Effector memory CD8-positive, alpha-beta T cell (primary cell): ENCODE measurements at regions not wholly inside any gene's neighbourhood (a gene's known extent, or its start where the extent isn't known, plus 50 kb on each side); places are given as distances from the start of the nearest gene placed in this dataset.
"Not testable (repeated sequence)": the region's sequence is repeated elsewhere in the genome, so short reads cannot be mapped to it uniquely, and the experiment has no call there.

Experiments
- ATAC-seq: fragments of 150-1000 bp; cut with Tn5 transposase; replicated peaks from 2 replicates; pipeline ENCODE4 v1.10.0; 2021; ENCODE audit warnings: mild to moderate bottlenecking, moderate library complexity
- DNase-seq, 3 experiments: peaks; one replicate each; pipeline ENCODE4 v3.0.0; 2021
- H3K27ac Mint-ChIP-seq, 2 donors: one replicate each; pipeline ENCODE4 v1.8.0; 2022; ENCODE audit warnings: mild to moderate bottlenecking in 2 of 2, mixed read lengths in 2 of 2, moderate library complexity in 2 of 2
- H3K27me3 Mint-ChIP-seq, 2 donors: one replicate each; pipeline ENCODE4 v1.8.0; 2022; ENCODE audit warnings: mixed read lengths in 2 of 2
- H3K36me3 Mint-ChIP-seq: one replicate; pipeline ENCODE4 v1.8.0; 2022; ENCODE audit warnings: mild to moderate bottlenecking, moderate library complexity, mixed read lengths; ENCODE audit not compliant: insufficient read depth
- H3K4me1 Mint-ChIP-seq, 2 donors: one replicate each; pipeline ENCODE4 v1.8.0; 2022; ENCODE audit warnings: low read depth in 2 of 2, mixed read lengths in 2 of 2
- H3K4me3 Mint-ChIP-seq, 2 donors: one replicate each; pipeline ENCODE4 v1.8.0; 2022; ENCODE audit warnings: mild to moderate bottlenecking in 2 of 2, mixed read lengths in 2 of 2, moderate library complexity in 2 of 2
- H3K9me3 Mint-ChIP-seq, 2 donors: one replicate each; pipeline ENCODE4 v1.8.0; 2022; ENCODE audit warnings: mixed read lengths in 2 of 2

GRCh38 chr3:56938530-56938929, 121.9 kb upstream of the SPATA12 start:
- Mint-ChIP-seq H3K4me1 (peaks cover 5 to 6% of the 10 kb centered on the region in 2 donors), H3K9me3 (no peaks in the 10 kb centered on the region), H3K27me3 (no peaks in the 10 kb centered on the region), H3K36me3 (no peaks in the 10 kb centered on the region), H3K4me3 (no peak overlapping the region), H3K27ac (no peak overlapping the region)
- no peak for ATAC-seq
- DNase-seq = no peak

DNA sequence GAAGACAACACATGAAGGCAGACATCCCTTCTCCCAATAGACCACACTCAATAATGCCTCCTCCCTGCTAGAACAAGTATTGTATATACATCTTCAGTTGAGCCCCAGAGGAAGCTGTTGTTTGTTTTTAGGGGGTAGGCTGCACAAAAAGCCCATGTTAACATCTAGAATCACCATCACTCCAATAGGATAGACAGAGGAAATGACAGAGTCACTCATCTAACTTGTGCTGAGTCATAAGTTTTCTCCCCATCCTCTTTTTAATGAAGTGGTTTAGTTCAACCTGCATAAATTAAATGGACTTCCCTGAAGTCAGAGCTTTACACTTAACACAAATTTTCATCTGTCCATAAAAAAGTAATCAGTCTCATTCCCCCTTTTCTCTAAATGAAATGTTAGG, 122.9 kb upstream of the SPATA12 start:
- Mint-ChIP-seq H3K4me1 (peaks cover 3% of the 10 kb centered on the region in 2 donors), H3K27me3 (no peaks in the 10 kb centered on the region), H3K9me3 (no peaks in the 10 kb centered on the region), H3K27ac (no peak overlapping the region), H3K36me3 (no peaks in the 10 kb centered on the region), H3K4me3 (no peak overlapping the region)
- no peak for DNase-seq
- ATAC-seq = no peak

DNA sequence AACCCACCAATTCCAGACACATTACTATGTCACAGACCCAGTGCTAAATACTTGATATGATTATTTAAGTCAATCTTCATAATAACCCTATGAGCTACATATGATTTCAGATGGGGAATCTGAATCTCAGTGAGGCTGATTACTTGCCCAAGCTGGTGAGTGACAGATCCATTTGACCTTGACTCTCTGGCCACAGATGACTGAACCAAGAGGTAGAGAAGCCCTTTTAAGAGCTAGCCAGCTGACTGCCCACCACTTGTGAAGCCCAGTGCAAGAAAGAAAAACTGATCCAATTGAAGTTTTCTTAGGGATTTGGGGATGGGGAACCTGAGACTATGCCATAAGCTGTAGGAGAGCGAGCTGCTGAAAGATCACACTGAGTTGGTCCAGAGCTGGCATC, 124.7 kb upstream of the SPATA12 start:
- Mint-ChIP-seq H3K9me3 (no peaks in the 10 kb centered on the region), H3K36me3 (no peaks in the 10 kb centered on the region), H3K4me1 (no peaks in the 10 kb centered on the region), H3K27me3 (no peaks in the 10 kb centered on the region), H3K27ac (peak overlapping the region in 1 of 2 donors; percentile 5), H3K4me3 (no peak overlapping the region)
- no peak for DNase-seq
- no peak for ATAC-seq

DNA sequence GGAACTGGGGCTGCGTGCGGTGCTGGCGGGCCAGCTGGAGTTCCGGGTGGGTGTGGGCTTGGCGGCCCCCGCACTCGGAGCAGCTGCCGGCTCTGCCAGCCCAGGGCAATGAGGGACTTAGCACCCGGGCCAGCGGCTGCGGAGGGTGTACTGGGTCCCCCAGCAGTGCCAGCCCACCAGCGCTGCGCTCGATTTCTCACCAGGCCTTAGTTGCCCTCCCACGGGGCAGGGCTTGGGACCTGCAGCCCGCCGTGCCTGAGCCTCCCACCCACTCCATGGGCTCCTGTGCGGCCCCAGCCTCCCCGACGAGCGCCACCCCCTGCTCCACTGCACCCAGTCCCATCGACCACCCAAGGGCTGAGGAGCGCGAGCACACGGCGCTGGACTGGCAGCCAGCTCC, 126.0 kb upstream of the SPATA12 start:
- not testable (repeated sequence) for H3K27me3 Mint-ChIP-seq, H3K9me3 Mint-ChIP-seq, H3K4me3 Mint-ChIP-seq, DNase-seq, H3K4me1 Mint-ChIP-seq, ATAC-seq, H3K27ac Mint-ChIP-seq, H3K36me3 Mint-ChIP-seq

- ATAC-seq (no peak), DNase-seq (no peak)
- H3K36me3 Mint-ChIP-seq = no peaks in the 10 kb centered on the region
- no peak overlapping the region for H3K4me3 Mint-ChIP-seq
- no peaks in the 10 kb centered on the region for H3K27me3 Mint-ChIP-seq
- H3K4me1 Mint-ChIP-seq = peaks cover 2 to 5% of the 10 kb centered on the region in 2 donors
- H3K9me3 Mint-ChIP-seq = no peaks in the 10 kb centered on the region
- H3K27ac Mint-ChIP-seq = no peak overlapping the region
Measured at GRCh38 chr3:56933803-56934202, 126.7 kb upstream of the SPATA12 start.

DNA sequence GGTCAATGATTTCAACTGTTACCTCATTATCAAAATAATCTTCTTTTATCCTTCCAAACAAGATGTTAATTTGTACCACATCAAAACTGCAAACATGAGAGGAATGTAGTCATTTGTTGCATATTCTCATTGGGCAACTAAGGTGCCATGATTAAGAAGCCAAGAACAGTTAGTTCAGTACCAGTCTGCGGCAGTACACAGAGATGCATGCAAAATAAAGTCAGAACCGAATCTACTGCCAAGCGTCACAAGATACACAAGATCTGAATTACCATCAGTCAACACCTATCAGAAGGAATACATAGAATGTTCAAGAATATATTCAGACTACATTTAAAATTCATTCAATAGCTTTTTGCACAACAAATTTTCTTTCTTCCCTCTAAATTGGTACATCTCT, 127.6 kb upstream of the SPATA12 start:
- Mint-ChIP-seq H3K27ac (no peak overlapping the region), H3K4me1 (peaks cover 11 to 13% of the 10 kb centered on the region in 2 donors), H3K27me3 (no peaks in the 10 kb centered on the region), H3K9me3 (no peaks in the 10 kb centered on the region), H3K4me3 (no peak overlapping the region), H3K36me3 (no peaks in the 10 kb centered on the region)
- ATAC-seq = no peak
- DNase-seq = no peak

- DNase-seq (no peak), ATAC-seq (no peak)
- H3K36me3 Mint-ChIP-seq = no peaks in the 10 kb centered on the region
- H3K4me3 Mint-ChIP-seq = no peak overlapping the region
- H3K4me1 Mint-ChIP-seq = peaks cover 11 to 13% of the 10 kb centered on the region in 2 donors
- H3K27ac Mint-ChIP-seq = no peak overlapping the region
- no peaks in the 10 kb centered on the region for H3K27me3 Mint-ChIP-seq
- H3K9me3 Mint-ChIP-seq = no peaks in the 10 kb centered on the region
Measured at GRCh38 chr3:56931836-56932235, 128.6 kb upstream of the SPATA12 start.

GRCh38 chr3:56930706-56931105, 129.0 kb upstream of the ARHGEF3 start:
- no peak overlapping the region for H3K4me3 Mint-ChIP-seq
- no peaks in the 10 kb centered on the region for H3K27me3 Mint-ChIP-seq
- ATAC-seq (no peak), DNase-seq (no peak)
- peaks cover 14 to 15% of the 10 kb centered on the region in 2 donors for H3K4me1 Mint-ChIP-seq
- H3K36me3 Mint-ChIP-seq = no peaks in the 10 kb centered on the region
- no peak overlapping the region for H3K27ac Mint-ChIP-seq
- H3K9me3 Mint-ChIP-seq = no peaks in the 10 kb centered on the region

DNA sequence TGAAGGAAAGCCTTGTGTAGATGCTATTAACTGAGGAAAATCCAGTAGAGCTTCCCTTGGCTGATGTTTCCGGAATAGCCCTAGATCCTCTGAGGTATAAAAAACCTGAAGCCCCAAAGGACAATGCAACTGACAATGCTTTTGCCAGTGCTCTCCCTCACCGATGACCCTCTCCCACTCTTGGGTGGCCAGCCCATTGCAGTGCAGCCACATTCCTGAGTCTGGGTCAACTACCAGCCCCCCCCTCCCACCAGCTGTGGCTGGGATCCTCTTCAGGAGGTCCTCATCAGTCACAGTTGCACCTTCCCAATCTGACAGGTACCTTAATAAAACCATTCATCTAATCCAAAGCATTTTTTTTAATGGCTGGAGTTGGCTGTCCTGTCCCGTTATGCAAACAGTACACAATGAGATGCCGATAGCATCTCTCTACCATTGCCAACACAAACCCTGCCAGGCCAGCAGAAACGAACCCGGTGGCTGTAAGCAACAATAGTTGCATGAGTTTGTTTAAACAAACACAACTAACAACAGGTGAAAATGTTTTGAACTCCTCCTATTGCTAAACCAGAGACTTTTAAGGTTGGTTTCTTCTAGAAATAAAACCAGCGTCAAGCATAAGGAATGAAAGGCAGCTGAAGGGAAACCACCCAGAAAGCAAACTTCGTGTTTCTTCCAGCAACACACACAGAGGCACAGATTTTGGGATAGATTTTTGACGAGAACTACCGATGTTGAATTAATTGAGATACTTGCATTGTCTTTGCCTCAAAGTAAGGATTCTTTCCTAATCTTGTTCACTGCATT, 128.3 kb upstream of the ARHGEF3 start:
- Mint-ChIP-seq H3K4me1 (peaks cover 16 to 19% of the 10 kb centered on the region in 2 donors), H3K27me3 (no peaks in the 10 kb centered on the region), H3K9me3 (no peaks in the 10 kb centered on the region), H3K4me3 (no peak overlapping the region), H3K27ac (no peak overlapping the region), H3K36me3 (no peaks in the 10 kb centered on the region)
- ATAC-seq = no peak
- DNase-seq = no peak

GRCh38 chr3:56928379-56929068, 126.8 kb upstream of the ARHGEF3 start:
- ATAC-seq (peak; percentile 58), DNase-seq (peak in 1 of 3 experiments; percentile 29)
- Mint-ChIP-seq H3K9me3 (no peaks in the 10 kb centered on the region), H3K36me3 (peaks cover 3% of the 10 kb centered on the region), H3K27me3 (no peaks in the 10 kb centered on the region), H3K4me1 (peaks cover 28 to 33% of the 10 kb centered on the region in 2 donors), H3K27ac (peak overlapping the region; percentile 81), H3K4me3 (peak overlapping the region; percentile 13 to 29)

GRCh38 chr3:56927855-56928254, 126.1 kb upstream of the ARHGEF3 start:
- ATAC-seq = no peak

DNA sequence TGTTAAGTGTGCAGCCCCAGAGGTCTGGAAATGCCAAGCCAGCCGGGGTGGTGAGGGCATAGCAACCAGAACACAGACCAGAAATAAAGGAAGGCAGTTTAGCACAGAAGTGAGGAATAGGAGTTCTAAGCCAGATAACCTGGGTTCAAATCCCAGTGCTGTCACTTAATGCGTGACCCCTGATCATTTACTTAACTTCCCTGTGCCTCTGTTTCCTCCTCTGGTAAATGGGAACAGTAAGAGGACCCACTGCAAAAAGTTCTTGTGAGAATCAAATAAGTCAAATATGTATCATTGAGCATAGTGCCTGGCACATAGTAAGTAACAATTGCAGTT, 125.2 kb upstream of the ARHGEF3 start:
- Mint-ChIP-seq H3K4me3 (no peak overlapping the region), H3K4me1 (peaks cover 35 to 45% of the 10 kb centered on the region in 2 donors), H3K36me3 (peaks cover 3% of the 10 kb centered on the region), H3K27ac (peak overlapping the region; percentile 21 to 99), H3K27me3 (no peaks in the 10 kb centered on the region), H3K9me3 (no peaks in the 10 kb centered on the region)
- no peak for ATAC-seq
- no peak for DNase-seq

More at GRCh38 chr3:56927855-56928254, 126.1 kb upstream of the ARHGEF3 start:
- no peak for DNase-seq
- H3K9me3 Mint-ChIP-seq = no peaks in the 10 kb centered on the region
- no peaks in the 10 kb centered on the region for H3K27me3 Mint-ChIP-seq
- H3K36me3 Mint-ChIP-seq = peaks cover 3% of the 10 kb centered on the region
- peak overlapping the region; percentile 81 for H3K27ac Mint-ChIP-seq
- H3K4me3 Mint-ChIP-seq = no peak overlapping the region
- H3K4me1 Mint-ChIP-seq = peaks cover 29 to 36% of the 10 kb centered on the region in 2 donors

GRCh38 chr3:56926243-56926946, 124.6 kb upstream of the ARHGEF3 start:
- ATAC-seq (no peak), DNase-seq (no peak)
- H3K9me3 Mint-ChIP-seq = no peaks in the 10 kb centered on the region
- peaks cover 39 to 51% of the 10 kb centered on the region in 2 donors for H3K4me1 Mint-ChIP-seq
- H3K4me3 Mint-ChIP-seq = no peak overlapping the region
- no peaks in the 10 kb centered on the region for H3K27me3 Mint-ChIP-seq
- H3K36me3 Mint-ChIP-seq = peaks cover 3% of the 10 kb centered on the region
- peak overlapping the region; percentile 21 to 99 for H3K27ac Mint-ChIP-seq
